ENCODE measurements at regions not wholly inside any gene's neighbourhood (a gene's known extent, or its start where the extent isn't known, plus 50 kb on each side); places are given as distances from the start of the nearest gene placed in this dataset.

- TF ChIP-seq CTCF (IDR thresholded peaks at IDR 0.05; ENCODE audit: poor library complexity, severe bottlenecking): no peak
- no peak for TF ChIP-seq TAF1 (IDR thresholded peaks at IDR 0.05; ENCODE audit: low read depth)
Observed at GRCh38 chr3:21226086-21226485, 524.9 kb downstream of the ZNF385D start (continued).

GRCh38 chr3:21220944-21221343 lies 530.1 kb downstream of the ZNF385D start:
- no peaks in the 10 kb centered on the region for H3K27me3 ChIP-seq (ENCODE audit: insufficient read depth, low read depth, low read length)
- H3K9me2 ChIP-seq (ENCODE audit: insufficient read depth, low read length): no peaks in the 10 kb centered on the region
- H3K79me2 ChIP-seq (replicated peaks; ENCODE audit: insufficient read depth, low read length): no peaks in the 10 kb centered on the region
- H3K36me3 ChIP-seq (ENCODE audit: insufficient read depth, low read length): no peaks in the 10 kb centered on the region
- no peak overlapping the region for H2AFZ ChIP-seq (ENCODE audit: low read depth, low read length)
- TF ChIP-seq SMC3 (conservative IDR thresholded peaks at IDR 0.05; ENCODE audit: poor library complexity) (no peak), EP300 (conservative IDR thresholded peaks at IDR 0.05; ENCODE audit: poor library complexity, severe bottlenecking) (no peak), CTCF (IDR thresholded peaks at IDR 0.05; ENCODE audit: poor library complexity, severe bottlenecking) (no peak), MXI1 (conservative IDR thresholded peaks at IDR 0.05; ENCODE audit: poor library complexity, severe bottlenecking) (no peak), REST (IDR thresholded peaks at IDR 0.05; ENCODE audit: borderline replicate concordance) (no peak), TAF1 (IDR thresholded peaks at IDR 0.05; ENCODE audit: low read depth) (no peak), RAD21 (conservative IDR thresholded peaks at IDR 0.05) (no peak), EZH2 (IDR thresholded peaks at IDR 0.05; ENCODE audit: borderline replicate concordance, insufficient read depth, low read length, poor library complexity, severe bottlenecking) (no peak), POLR2AphosphoS5 (IDR thresholded peaks at IDR 0.05) (no peak)
- H3K27ac ChIP-seq (ENCODE audit: low read length): no peak overlapping the region
- no peaks in the 10 kb centered on the region for H4K20me1 ChIP-seq (ENCODE audit: insufficient read depth)
- no peak overlapping the region for H3K4me2 ChIP-seq (ENCODE audit: low read length)
- H3K4me3 ChIP-seq (ENCODE audit: low read length): no peak overlapping the region
- no peaks in the 10 kb centered on the region for H3F3A ChIP-seq (ENCODE audit: insufficient read depth, low read length, poor library complexity, severe bottlenecking)
- no peaks in the 10 kb centered on the region for H3K9me3 ChIP-seq (ENCODE audit: low read length)
- no peak overlapping the region for H3K9ac ChIP-seq (ENCODE audit: low read length)

GRCh38 chr3:21216598-21216997 lies 534.4 kb downstream of the ZNF385D start:
- Histone ChIP-seq H3K4me3 (ENCODE audit: low read length) (no peak overlapping the region), H3K9ac (ENCODE audit: low read length) (no peak overlapping the region), H3K9me3 (ENCODE audit: low read length) (no peaks in the 10 kb centered on the region), H3K9me2 (ENCODE audit: insufficient read depth, low read length) (no peaks in the 10 kb centered on the region), H3K27me3 (ENCODE audit: insufficient read depth, low read depth, low read length) (no peaks in the 10 kb centered on the region), H2AFZ (ENCODE audit: low read depth, low read length) (no peak overlapping the region), H3K79me2 (replicated peaks; ENCODE audit: insufficient read depth, low read length) (no peaks in the 10 kb centered on the region), H3K27ac (ENCODE audit: low read length) (no peak overlapping the region), H3F3A (ENCODE audit: insufficient read depth, low read length, poor library complexity, severe bottlenecking) (no peaks in the 10 kb centered on the region), H3K36me3 (ENCODE audit: insufficient read depth, low read length) (no peaks in the 10 kb centered on the region), H3K4me2 (ENCODE audit: low read length) (no peak overlapping the region), H4K20me1 (ENCODE audit: insufficient read depth) (no peaks in the 10 kb centered on the region)
- no peak for TF ChIP-seq REST (IDR thresholded peaks at IDR 0.05; ENCODE audit: borderline replicate concordance)
- no peak for TF ChIP-seq EZH2 (IDR thresholded peaks at IDR 0.05; ENCODE audit: borderline replicate concordance, insufficient read depth, low read length, poor library complexity, severe bottlenecking)
- no peak for TF ChIP-seq SMC3 (conservative IDR thresholded peaks at IDR 0.05; ENCODE audit: poor library complexity)
- TF ChIP-seq RAD21 (conservative IDR thresholded peaks at IDR 0.05): no peak
- TF ChIP-seq CTCF (IDR thresholded peaks at IDR 0.05; ENCODE audit: poor library complexity, severe bottlenecking): no peak
- no peak for TF ChIP-seq EP300 (conservative IDR thresholded peaks at IDR 0.05; ENCODE audit: poor library complexity, severe bottlenecking)
- TF ChIP-seq TAF1 (IDR thresholded peaks at IDR 0.05; ENCODE audit: low read depth): no peak
- no peak for TF ChIP-seq POLR2AphosphoS5 (IDR thresholded peaks at IDR 0.05)
- no peak for TF ChIP-seq MXI1 (conservative IDR thresholded peaks at IDR 0.05; ENCODE audit: poor library complexity, severe bottlenecking)

Measured in neural cell (in vitro differentiated cells).